K562 (cell line): ENCODE measurements at regions not wholly inside any gene's neighbourhood (a gene's known extent, or its start where the extent isn't known, plus 50 kb on each side); places are given as distances from the start of the nearest gene placed in this dataset.

ENCODE experiments used
- ATAC-seq: fragments of 200-7000 bp; cut with Tn5 transposase; 3 replicates; pipeline ENCODE4 v1.9.1; 2020; ENCODE audit warnings: moderate library complexity
- BruUV-seq: library from RNA; stranded (reverse); fragments of 400-500 nt; replicated peaks from 2 replicates; lab custom pipeline; 2021; lab: Mats Ljungman, UMichigan
- CTCF ChIA-PET: fragments of 300-600 bp; formaldehyde crosslinking; extraction: SDS; loops from one replicate; lab custom pipeline; 2021; ENCODE audit warnings: low intra/inter-chr PET ratio; lab: Yijun Ruan, JAX
- POLR2A ChIA-PET: fragments of 300-600, 350-650 bp; sonication (Branson Sonifier 250); formaldehyde crosslinking; extraction: SDS; loops from one replicate; lab custom pipeline; 2021; ENCODE audit warnings: antibody characterized with exemption, inconsistent platforms; lab: Yijun Ruan, JAX
- DNase-seq, 4 experiments: peaks; one replicate each; pipeline versions ENCODE4 v3.0.0 to v3.0.0-alpha.2; 2011 to 2018; ENCODE audit warnings: low spot score in 3 of 4, mixed read lengths in 3 of 4; ENCODE audit errors: extremely low read depth in 1 of 4
- FAIRE-seq: peaks from 2 replicates; lab custom pipeline; 2011; peaks lifted over from hg19 to GRCh38; lab: Jason Lieb, UNC
- H2AFZ ChIP-seq: 2 replicates; pipeline ENCODE4 v1.6.0; 2011; ENCODE audit warnings: low read depth, low read length, control low read depth, inconsistent platforms
- H3K27ac ChIP-seq: fragments of 200-600 bp; 3 replicates; pipeline ENCODE4 v1.8.0; 2011; ENCODE audit warnings: low read depth, mild to moderate bottlenecking, control low read depth, inconsistent platforms, low read length, moderate library complexity, mixed read lengths; ENCODE audit errors: extremely low read depth
- H3K27me3 ChIP-seq, 2 experiments: fragments of 300-600 bp in 1 of 2; 2 replicates in 1 of 2; 3 replicates in 1 of 2; pipeline versions ENCODE4 v1.6.0 to v1.8.0; 2011; ENCODE audit warnings: inconsistent platforms in 2 of 2, low read length in 2 of 2, mild to moderate bottlenecking in 1 of 2, mixed read lengths in 1 of 2, moderate library complexity in 1 of 2; ENCODE audit not compliant: control insufficient read depth in 2 of 2, insufficient read depth in 2 of 2
- H3K36me3 ChIP-seq: fragments of 300-600 bp; 3 replicates; pipeline ENCODE4 v1.8.0; 2011; ENCODE audit warnings: mild to moderate bottlenecking, low read length, inconsistent platforms; ENCODE audit not compliant: control insufficient read depth, insufficient read depth
- H3K4me1 ChIP-seq, 2 experiments: fragments of 200-600 bp in 1 of 2; replicated peaks in 1 of 2; 2 replicates in 1 of 2; 3 replicates in 1 of 2; pipeline versions ENCODE4 v1.5.1 to v1.8.0; 2011; ENCODE audit warnings: inconsistent platforms in 2 of 2, low read length in 2 of 2, mild to moderate bottlenecking in 1 of 2, mixed read lengths in 1 of 2, moderate library complexity in 1 of 2; ENCODE audit not compliant: control insufficient read depth in 2 of 2, insufficient read depth in 2 of 2
- H3K4me2 ChIP-seq: 2 replicates; pipeline ENCODE4 v1.6.1; 2011; ENCODE audit warnings: low read length, control low read depth, inconsistent platforms, mixed read lengths; ENCODE audit not compliant: insufficient read depth
- H3K4me3 ChIP-seq: fragments of 200-600 bp; sonication (generic), shearing (Covaris generic); 2 replicates; pipeline ENCODE4 v1.5.1; 2016; ENCODE audit warnings: control low read depth, inconsistent platforms
- H3K79me2 ChIP-seq: fragments of 200-600 bp; 3 replicates; pipeline ENCODE4 v1.8.0; 2011; ENCODE audit warnings: low read length, inconsistent platforms; ENCODE audit not compliant: control insufficient read depth, insufficient read depth
- H3K9ac ChIP-seq, 2 experiments: 2 replicates each; pipeline versions ENCODE4 v1.6.0 to v1.6.1; 2011; ENCODE audit warnings: low read depth in 2 of 2, low read length in 2 of 2, control low read depth in 1 of 2, inconsistent platforms in 1 of 2, mild to moderate bottlenecking in 1 of 2, mixed read lengths in 1 of 2; ENCODE audit not compliant: insufficient read depth in 1 of 2
- H3K9me1 ChIP-seq: one replicate; pipeline ENCODE4 v1.6.0; 2011; ENCODE audit warnings: inconsistent platforms, mild to moderate bottlenecking, low read length, moderate library complexity; ENCODE audit not compliant: control insufficient read depth, insufficient read depth
- H3K9me3 ChIP-seq: replicated peaks from 2 replicates; pipeline ENCODE4 v1.5.1; 2011; ENCODE audit warnings: low read depth, low read length, inconsistent platforms; ENCODE audit not compliant: control insufficient read depth, insufficient read depth
- H4K20me1 ChIP-seq: replicated peaks from 2 replicates; pipeline ENCODE4 v1.6.1; 2011; ENCODE audit warnings: low read length, inconsistent platforms, mixed read lengths; ENCODE audit not compliant: control insufficient read depth, insufficient read depth
- CHD1 ChIP-seq: fragments of 200-600 bp; sonication (generic); IDR thresholded peaks from one replicate; pipeline ENCODE4 v1.6.1; 2012; ENCODE audit warnings: mild to moderate bottlenecking, moderate library complexity, low read length, inconsistent platforms
- EWSR1 ChIP-seq: fragments of 450-650 bp; IDR thresholded peaks from 2 replicates; pipeline ENCODE4 v1.6.1; 2018; ENCODE audit warnings: borderline replicate concordance, mild to moderate bottlenecking, low read depth, moderate library complexity; ENCODE audit not compliant: partially characterized antibody
- KAT8 ChIP-seq: fragments of 450-650 bp; IDR thresholded peaks from 2 replicates; pipeline ENCODE4 v1.6.1; 2016; ENCODE audit warnings: low read depth, mild to moderate bottlenecking
- MECOM ChIP-seq: fragments of 250-450 bp; sonication (Bioruptor Pico); IDR thresholded peaks from 2 replicates; pipeline ENCODE4 v1.8.0; 2022; ENCODE audit warnings: inconsistent platforms
- RREB1 ChIP-seq: fragments of 250-450 bp; sonication (Bioruptor Pico); IDR thresholded peaks from 2 replicates; pipeline ENCODE4 v1.4.0; 2020
- SIN3A ChIP-seq, 2 experiments: fragments of 150-350 bp in 1 of 2; IDR thresholded peaks; 2 replicates each; pipeline ENCODE4 v1.6.1; 2011 to 2016; ENCODE audit warnings: borderline replicate concordance in 2 of 2, low read depth in 2 of 2, low read length in 2 of 2, mild to moderate bottlenecking in 2 of 2, moderate library complexity in 2 of 2; ENCODE audit not compliant: control insufficient read depth in 1 of 2
- SP1 ChIP-seq: sonication (generic); formaldehyde crosslinking; IDR thresholded peaks from 2 replicates; pipeline ENCODE4 v1.8.1; 2022; ENCODE audit warnings: mild to moderate bottlenecking, missing genetic modification reagents
- SREBF1 ChIP-seq: fragments of 150-350 bp; IDR thresholded peaks from 2 replicates; pipeline ENCODE4 v1.6.1; 2014; ENCODE audit warnings: antibody characterized with exemption, low read depth, low read length, borderline replicate concordance
- SRSF3 ChIP-seq: fragments of 200-400 bp; formaldehyde crosslinking; IDR thresholded peaks from 2 replicates; pipeline ENCODE4 v1.6.1; 2016; ENCODE audit warnings: mild to moderate bottlenecking, low read length, moderate library complexity; ENCODE audit not compliant: insufficient read depth
- SUPT5H ChIP-seq: fragments of 450-650 bp; IDR thresholded peaks from 2 replicates; pipeline ENCODE4 v1.6.1; 2016
- ZNF277 ChIP-seq: fragments of 250-450 bp; sonication (Bioruptor Pico); IDR thresholded peaks from 2 replicates; pipeline ENCODE4 v1.8.0; 2022; ENCODE audit warnings: inconsistent platforms, mild to moderate bottlenecking, moderate library complexity, borderline replicate concordance
- ZNF699 ChIP-seq: fragments of 250-450 bp; sonication (Bioruptor Pico); IDR thresholded peaks from 2 replicates; pipeline ENCODE4 v1.8.0; 2021; ENCODE audit warnings: mild to moderate bottlenecking, moderate library complexity; ENCODE audit not compliant: insufficient replicate concordance
- WGBS: fragments of 100-300 bp; shearing (Covaris generic); methylation state at CpG from one replicate; pipeline ENCODE4 v1.1.6; 2016; ENCODE audit warnings: low coverage, mixed read lengths; ENCODE audit not compliant: insufficient coverage; ENCODE audit errors: missing lambda C conversion rate; 5-methylcytosine and 5-hydroxymethylcytosine counted together
- in situ Hi-C: fragments of 300-500 bp; cut with MboI; formaldehyde crosslinking; loops from 4 replicates; pipeline ENCODE4 v1.15.0; 2018; ENCODE audit warnings: inconsistent platforms, mixed read lengths
- intact Hi-C: fragments of 100-400 bp; cut with micrococcal nuclease; formaldehyde crosslinking; loops from 2 replicates; pipeline ENCODE4 v1.14.2; 2022

- TF ChIP-seq RREB1 (CRISPR knock-in tag): no peak
- no peak for TF ChIP-seq SREBF1
- no peak for TF ChIP-seq KAT8
- no peak for TF ChIP-seq CHD1
- TF ChIP-seq MECOM (CRISPR knock-in tag): no peak
Observed at GRCh38 chr2:173692068-173692467, 273.1 kb downstream of the SP3 start (continued).

GRCh38 chr2:173693044-173693589 is 272.1 kb downstream of the SP3 start:
- H3K9ac ChIP-seq: no peak overlapping the region
- H3K27ac ChIP-seq: no peak overlapping the region
- POLR2A ChIA-PET: no interaction called here
- H2AFZ ChIP-seq: no peak overlapping the region
- FAIRE-seq (no peak), DNase-seq (no peak), ATAC-seq (no peak)
- no peak overlapping the region for H3K4me3 ChIP-seq
- H3K79me2 ChIP-seq: no peaks in the 10 kb centered on the region
- H3K9me1 ChIP-seq: no peaks in the 10 kb centered on the region
- CTCF ChIA-PET: no interaction called here
- no peaks in the 10 kb centered on the region for H3K9me3 ChIP-seq
- TF ChIP-seq SUPT5H: no peak
- TF ChIP-seq SP1 (CRISPR knock-in tag): no peak
- no peak for TF ChIP-seq SIN3A (IDR thresholded peaks at IDR 0.05; ENCODE audit: borderline replicate concordance in 2 of 2, control insufficient read depth in 1 of 2, low read depth in 2 of 2, low read length in 2 of 2)
- no peak for TF ChIP-seq ZNF277 (CRISPR knock-in tag)
- no peak for TF ChIP-seq EWSR1
- no peak for TF ChIP-seq ZNF699 (CRISPR knock-in tag)
- no peak for TF ChIP-seq SRSF3
- H3K27me3 ChIP-seq: peaks cover 6 to 12% of the 10 kb centered on the region in 2 experiments; a peak in 3 of 5 replicates
- in situ Hi-C loops: no loop called here
- 1% methylated on average over 5 of the region's 5 CpGs for WGBS
- H3K4me1 ChIP-seq: no peaks in the 10 kb centered on the region
- intact Hi-C loops: no loop called here
- H3K36me3 ChIP-seq: no peaks in the 10 kb centered on the region
- H3K4me2 ChIP-seq: no peak overlapping the region
- BruUV-seq: no TSS peak
- H4K20me1 ChIP-seq: no peaks in the 10 kb centered on the region
